ENCODE measurements at regions not wholly inside any gene's neighbourhood (a gene's known extent, or its start where the extent isn't known, plus 50 kb on each side); places are given as distances from the start of the nearest gene placed in this dataset.
A peak's percentile ranks its signal among the peaks of the same experiment; 100 is the strongest.

DNA sequence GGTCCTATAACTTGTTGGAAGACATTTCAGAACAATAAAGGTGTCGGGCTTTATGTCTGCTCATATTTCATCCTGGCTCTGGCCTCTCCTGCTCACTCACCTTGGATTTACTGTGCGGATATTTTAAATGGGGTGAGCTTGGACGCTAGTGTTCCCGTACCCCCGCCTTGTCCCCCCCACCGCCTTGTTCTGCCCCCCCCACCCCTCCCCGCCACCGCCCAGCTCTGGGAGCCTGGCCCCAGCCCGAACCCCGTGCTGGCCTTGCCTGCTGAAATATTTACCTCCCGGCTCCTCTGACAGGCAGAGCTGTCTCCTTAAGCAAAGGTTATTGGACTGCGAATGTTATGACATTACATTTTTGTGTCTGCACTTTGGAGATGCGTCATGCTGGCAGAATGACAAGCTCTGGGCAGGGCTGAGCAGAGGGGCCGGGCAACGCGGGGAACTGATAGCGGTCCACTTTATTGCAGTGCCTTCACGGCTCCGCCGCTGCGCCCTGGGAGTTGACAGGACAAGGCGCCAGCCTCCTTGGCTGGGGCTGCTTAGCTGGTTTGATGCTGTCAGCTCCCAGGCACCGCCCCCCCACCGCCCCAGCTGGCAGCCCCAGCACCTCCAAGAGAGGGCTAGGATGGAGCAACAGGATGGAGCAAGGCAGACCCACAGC, 222.5 kb upstream of the GSE1 start:
- TF ChIP-seq POLR2AphosphoS5 (IDR thresholded peaks at IDR 0.05) (peak; percentile 42 to 71 (median 58)), POLR2A (IDR thresholded peaks at IDR 0.05) (no peak), EP300 (IDR thresholded peaks at IDR 0.05; ENCODE audit: low read depth) (no peak)
- TF ChIP-seq, protein P1, sequence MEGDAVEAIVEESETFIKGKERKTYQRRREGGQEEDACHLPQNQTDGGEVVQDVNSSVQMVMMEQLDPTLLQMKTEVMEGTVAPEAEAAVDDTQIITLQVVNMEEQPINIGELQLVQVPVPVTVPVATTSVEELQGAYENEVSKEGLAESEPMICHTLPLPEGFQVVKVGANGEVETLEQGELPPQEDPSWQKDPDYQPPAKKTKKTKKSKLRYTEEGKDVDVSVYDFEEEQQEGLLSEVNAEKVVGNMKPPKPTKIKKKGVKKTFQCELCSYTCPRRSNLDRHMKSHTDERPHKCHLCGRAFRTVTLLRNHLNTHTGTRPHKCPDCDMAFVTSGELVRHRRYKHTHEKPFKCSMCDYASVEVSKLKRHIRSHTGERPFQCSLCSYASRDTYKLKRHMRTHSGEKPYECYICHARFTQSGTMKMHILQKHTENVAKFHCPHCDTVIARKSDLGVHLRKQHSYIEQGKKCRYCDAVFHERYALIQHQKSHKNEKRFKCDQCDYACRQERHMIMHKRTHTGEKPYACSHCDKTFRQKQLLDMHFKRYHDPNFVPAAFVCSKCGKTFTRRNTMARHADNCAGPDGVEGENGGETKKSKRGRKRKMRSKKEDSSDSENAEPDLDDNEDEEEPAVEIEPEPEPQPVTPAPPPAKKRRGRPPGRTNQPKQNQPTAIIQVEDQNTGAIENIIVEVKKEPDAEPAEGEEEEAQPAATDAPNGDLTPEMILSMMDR (IDR thresholded peaks at IDR 0.05), result no peak
- DNase-seq, result peak; percentile 89
- Histone ChIP-seq H3K27me3 (no peaks in the 10 kb centered on the region), H3K4me3 (no peak overlapping the region), H3K27ac (peak overlapping the region; percentile 44 to 83 (median 60)), H3K9me3 (no peaks in the 10 kb centered on the region), H3K36me3 (no peaks in the 10 kb centered on the region), H3K4me1 (peaks cover 16 to 42% (median 26%) of the 10 kb centered on the region in 4 donors)
- 22% methylated on average over 24 of the region's 24 CpGs; no CpG with 5 or more reads in 1 of the 2 donors for WGBS, 2 donors (ENCODE audit: low coverage in 1 of 2)
- intact Hi-C loops (cut with DNase I; ENCODE audit: low total_unique reads), result loop anchor here (5.0 to 10.0 kb wide), 3 partner anchors 86 to 324 kb away; partner anchors contain the start of gene GSE1
- in situ Hi-C loops (cut with MboI; ENCODE audit: low pct_ligation_motif_present in 1 of 4, low pct_unique_long_range_greater_than_20kb in 1 of 4, low sequenced_read_pairs in 3 of 4), result no loop called here

DNA sequence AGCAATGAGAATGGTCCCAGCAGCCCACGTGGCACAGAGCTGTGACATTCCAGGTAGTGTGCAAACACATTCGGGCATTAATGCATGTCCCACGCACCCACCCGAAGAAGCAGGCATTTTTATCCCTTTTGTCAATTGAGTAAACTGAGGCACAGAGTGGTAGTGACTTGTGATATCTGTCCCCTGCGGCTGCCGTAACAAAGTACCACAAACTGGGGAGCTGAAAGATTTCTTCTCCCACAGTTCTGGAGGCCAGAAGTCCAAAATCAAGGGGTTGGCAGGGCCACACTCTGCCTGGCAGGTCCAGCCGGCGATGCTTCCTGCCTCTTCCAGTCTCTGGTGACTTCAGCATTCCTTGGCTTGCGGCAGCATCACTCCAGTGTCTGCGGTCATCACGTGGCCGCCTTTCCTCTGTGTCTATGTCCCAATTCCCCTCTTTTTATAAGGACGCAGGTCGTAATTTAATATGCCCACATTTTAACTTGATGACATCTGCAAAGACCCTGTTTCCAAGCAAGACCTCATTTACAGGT, 221.9 kb upstream of the GSE1 start:
- in situ Hi-C loops (cut with MboI; ENCODE audit: low pct_ligation_motif_present in 1 of 4, low pct_unique_long_range_greater_than_20kb in 1 of 4, low sequenced_read_pairs in 3 of 4), result no loop called here
- H3K27ac ChIP-seq, result peak overlapping the region; percentile 36 to 83 (median 54)
- H3K9me3 ChIP-seq, result no peaks in the 10 kb centered on the region
- H3K4me3 ChIP-seq, result no peak overlapping the region
- WGBS, 2 donors (ENCODE audit: low coverage in 1 of 2), result 71% methylated on average over 12 of the region's 14 CpGs; no CpG with 5 or more reads in 1 of the 2 donors
- intact Hi-C loops (cut with DNase I; ENCODE audit: low total_unique reads), result loop anchor here (5.0 to 10.0 kb wide), 3 partner anchors 86 to 324 kb away; partner anchors contain the start of gene GSE1
- no peak for DNase-seq
- peaks cover 22 to 48% (median 32%) of the 10 kb centered on the region in 4 donors for H3K4me1 ChIP-seq
- no peaks in the 10 kb centered on the region for H3K36me3 ChIP-seq
- H3K27me3 ChIP-seq, result no peaks in the 10 kb centered on the region
- TF ChIP-seq EP300 (IDR thresholded peaks at IDR 0.05; ENCODE audit: low read depth), result no peak
- TF ChIP-seq, protein P1 (IDR thresholded peaks at IDR 0.05), result no peak
- no peak for TF ChIP-seq POLR2A (IDR thresholded peaks at IDR 0.05)
- no peak for TF ChIP-seq POLR2AphosphoS5 (IDR thresholded peaks at IDR 0.05)

DNA sequence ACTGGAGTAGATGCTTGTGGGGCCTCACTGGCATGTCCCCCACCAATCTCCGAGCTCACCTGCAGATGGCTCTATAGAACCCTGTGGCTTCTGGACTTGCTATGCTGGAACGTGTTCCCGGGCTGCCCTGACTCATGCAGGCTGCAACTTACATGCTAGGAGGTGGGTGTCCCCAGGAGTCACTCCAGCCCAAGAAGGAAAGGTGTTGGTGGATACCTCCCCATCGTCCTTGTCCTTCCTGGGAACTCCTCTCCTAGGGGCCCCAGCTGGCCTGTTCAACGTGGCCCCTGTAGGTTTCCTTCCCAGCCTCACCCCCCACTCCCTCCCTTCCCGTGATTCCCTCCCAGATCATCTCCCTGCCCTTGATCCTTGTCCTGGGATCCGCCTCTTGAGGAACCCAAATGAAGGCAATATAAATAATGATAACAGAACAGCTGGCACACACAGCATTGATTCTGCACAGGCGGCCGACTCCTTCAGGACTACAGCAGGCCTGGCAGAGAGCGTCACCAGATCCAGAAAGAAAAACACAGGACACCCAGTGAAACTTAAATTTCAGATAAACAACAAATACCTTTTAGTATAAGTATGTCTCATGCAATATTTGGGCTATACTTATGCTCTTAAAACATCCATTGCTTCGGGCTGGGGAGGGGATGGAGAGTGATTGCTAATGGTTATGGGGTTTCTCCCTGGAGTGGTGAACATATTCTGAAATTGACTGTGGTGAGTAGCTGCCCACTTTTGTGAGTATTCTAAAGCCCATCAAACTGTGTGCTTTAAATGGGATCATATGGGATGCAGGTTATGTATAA, 221.1 kb upstream of the GSE1 start:
- H3K9me3 ChIP-seq, result no peaks in the 10 kb centered on the region
- no peaks in the 10 kb centered on the region for H3K27me3 ChIP-seq
- peaks cover 25 to 53% (median 37%) of the 10 kb centered on the region in 4 donors for H3K4me1 ChIP-seq
- 49 to 58% methylated on average over 5 to 11 of the region's 11 CpGs for WGBS, 2 donors (ENCODE audit: low coverage in 1 of 2)
- DNase-seq, result no peak
- no peak overlapping the region for H3K4me3 ChIP-seq
- peak overlapping the region; percentile 36 to 83 (median 54) for H3K27ac ChIP-seq
- intact Hi-C loops (cut with DNase I; ENCODE audit: low total_unique reads) (loop anchor here (5.0 to 10.0 kb wide), 3 partner anchors 87 to 323 kb away; partner anchors contain the start of gene GSE1), in situ Hi-C loops (cut with MboI; ENCODE audit: low pct_ligation_motif_present in 1 of 4, low pct_unique_long_range_greater_than_20kb in 1 of 4, low sequenced_read_pairs in 3 of 4) (no loop called here)
- TF ChIP-seq POLR2A (IDR thresholded peaks at IDR 0.05) (no peak), POLR2AphosphoS5 (IDR thresholded peaks at IDR 0.05) (no peak), EP300 (IDR thresholded peaks at IDR 0.05; ENCODE audit: low read depth) (no peak)
- TF ChIP-seq, protein P1 (IDR thresholded peaks at IDR 0.05), result no peak
- no peaks in the 10 kb centered on the region for H3K36me3 ChIP-seq
